Stomach (tissue), 4 donors: ENCODE measurements at regions not wholly inside any gene's neighbourhood (a gene's known extent, or its start where the extent isn't known, plus 50 kb on each side); places are given as distances from the start of the nearest gene placed in this dataset.
"Not testable (repeated sequence)": the region's sequence is repeated elsewhere in the genome, so short reads cannot be mapped to it uniquely, and the experiment has no call there.

Experiments
- CTCF ChIP-seq, 7 experiments: fragments of 450-650 bp in 4 of 7; fragments of 200-600 bp in 3 of 7; sonication (generic) in 3 of 7; IDR thresholded peaks; one replicate each; pipeline ENCODE4 v1.5.1; 2016 to 2019; ENCODE audit warnings: antibody characterized with exemption in 7 of 7, control low read depth in 2 of 7, mild to moderate bottlenecking in 1 of 7
- POLR2A ChIP-seq, 4 donors: fragments of 450-650 bp; IDR thresholded peaks; one replicate each; pipeline ENCODE4 v1.6.1; 2016; ENCODE audit warnings: antibody characterized with exemption in 4 of 4, control low read depth in 2 of 4, mild to moderate bottlenecking in 1 of 4, moderate library complexity in 1 of 4
- POLR2AphosphoS5 ChIP-seq, 3 donors: sonication (generic); formaldehyde crosslinking; IDR thresholded peaks; one replicate each; pipeline ENCODE4 v1.6.1; 2016; ENCODE audit warnings: antibody characterized with exemption in 3 of 3

GRCh38 chr2:132289812-132290211, 126.8 kb upstream of the GPR39 start:
- TF ChIP-seq CTCF, POLR2AphosphoS5, POLR2A (IDR thresholded peaks at IDR 0.05): not testable (repeated sequence)
